ENCODE measurements at regions not wholly inside any gene's neighbourhood (a gene's known extent, or its start where the extent isn't known, plus 50 kb on each side); places are given as distances from the start of the nearest gene placed in this dataset.

DNA sequence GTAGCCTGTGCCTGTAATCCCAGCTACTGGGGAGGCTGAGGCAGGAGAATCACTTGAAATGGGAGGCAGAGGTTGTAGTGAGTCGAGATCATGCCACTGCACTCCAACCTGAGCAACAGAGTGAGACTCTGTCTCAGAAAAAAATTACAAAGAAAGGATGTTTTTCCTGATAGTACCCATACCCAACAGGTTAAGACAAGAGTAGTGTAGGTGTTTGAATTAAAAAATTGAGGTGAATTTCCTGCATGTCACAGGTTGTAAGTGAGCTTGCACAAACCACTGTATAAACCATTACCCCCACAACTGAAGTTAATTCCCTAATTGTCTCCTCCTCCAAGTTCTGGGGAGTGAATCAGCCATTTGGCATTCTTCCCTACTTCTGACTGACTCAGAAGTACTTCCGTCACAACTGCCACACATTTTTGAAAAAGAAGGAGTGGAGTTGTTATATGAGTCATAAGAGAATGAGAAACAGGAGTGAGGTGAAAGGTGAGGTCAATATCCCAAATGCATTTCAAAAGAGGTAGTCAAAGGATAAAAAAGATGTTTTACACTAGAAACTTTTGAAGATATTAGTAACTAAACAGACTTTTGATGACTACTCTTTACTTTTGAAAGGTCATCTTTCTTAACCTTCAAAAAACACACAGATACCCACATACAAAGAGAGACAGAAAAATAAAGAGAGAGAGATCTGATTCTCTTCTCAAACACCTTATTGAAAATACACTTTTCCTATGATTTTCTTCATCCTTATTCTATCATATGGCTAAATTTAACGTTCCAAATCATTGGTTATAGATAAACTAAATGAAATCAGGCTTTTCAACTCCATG lies 134.5 kb downstream of the BTC start (continued):
- TF ChIP-seq, protein P1, sequence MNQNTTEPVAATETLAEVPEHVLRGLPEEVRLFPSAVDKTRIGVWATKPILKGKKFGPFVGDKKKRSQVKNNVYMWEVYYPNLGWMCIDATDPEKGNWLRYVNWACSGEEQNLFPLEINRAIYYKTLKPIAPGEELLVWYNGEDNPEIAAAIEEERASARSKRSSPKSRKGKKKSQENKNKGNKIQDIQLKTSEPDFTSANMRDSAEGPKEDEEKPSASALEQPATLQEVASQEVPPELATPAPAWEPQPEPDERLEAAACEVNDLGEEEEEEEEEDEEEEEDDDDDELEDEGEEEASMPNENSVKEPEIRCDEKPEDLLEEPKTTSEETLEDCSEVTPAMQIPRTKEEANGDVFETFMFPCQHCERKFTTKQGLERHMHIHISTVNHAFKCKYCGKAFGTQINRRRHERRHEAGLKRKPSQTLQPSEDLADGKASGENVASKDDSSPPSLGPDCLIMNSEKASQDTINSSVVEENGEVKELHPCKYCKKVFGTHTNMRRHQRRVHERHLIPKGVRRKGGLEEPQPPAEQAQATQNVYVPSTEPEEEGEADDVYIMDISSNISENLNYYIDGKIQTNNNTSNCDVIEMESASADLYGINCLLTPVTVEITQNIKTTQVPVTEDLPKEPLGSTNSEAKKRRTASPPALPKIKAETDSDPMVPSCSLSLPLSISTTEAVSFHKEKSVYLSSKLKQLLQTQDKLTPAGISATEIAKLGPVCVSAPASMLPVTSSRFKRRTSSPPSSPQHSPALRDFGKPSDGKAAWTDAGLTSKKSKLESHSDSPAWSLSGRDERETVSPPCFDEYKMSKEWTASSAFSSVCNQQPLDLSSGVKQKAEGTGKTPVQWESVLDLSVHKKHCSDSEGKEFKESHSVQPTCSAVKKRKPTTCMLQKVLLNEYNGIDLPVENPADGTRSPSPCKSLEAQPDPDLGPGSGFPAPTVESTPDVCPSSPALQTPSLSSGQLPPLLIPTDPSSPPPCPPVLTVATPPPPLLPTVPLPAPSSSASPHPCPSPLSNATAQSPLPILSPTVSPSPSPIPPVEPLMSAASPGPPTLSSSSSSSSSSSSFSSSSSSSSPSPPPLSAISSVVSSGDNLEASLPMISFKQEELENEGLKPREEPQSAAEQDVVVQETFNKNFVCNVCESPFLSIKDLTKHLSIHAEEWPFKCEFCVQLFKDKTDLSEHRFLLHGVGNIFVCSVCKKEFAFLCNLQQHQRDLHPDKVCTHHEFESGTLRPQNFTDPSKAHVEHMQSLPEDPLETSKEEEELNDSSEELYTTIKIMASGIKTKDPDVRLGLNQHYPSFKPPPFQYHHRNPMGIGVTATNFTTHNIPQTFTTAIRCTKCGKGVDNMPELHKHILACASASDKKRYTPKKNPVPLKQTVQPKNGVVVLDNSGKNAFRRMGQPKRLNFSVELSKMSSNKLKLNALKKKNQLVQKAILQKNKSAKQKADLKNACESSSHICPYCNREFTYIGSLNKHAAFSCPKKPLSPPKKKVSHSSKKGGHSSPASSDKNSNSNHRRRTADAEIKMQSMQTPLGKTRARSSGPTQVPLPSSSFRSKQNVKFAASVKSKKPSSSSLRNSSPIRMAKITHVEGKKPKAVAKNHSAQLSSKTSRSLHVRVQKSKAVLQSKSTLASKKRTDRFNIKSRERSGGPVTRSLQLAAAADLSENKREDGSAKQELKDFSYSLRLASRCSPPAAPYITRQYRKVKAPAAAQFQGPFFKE (tag by site-specific recombination; IDR thresholded peaks at IDR 0.05; ENCODE audit: borderline replicate concordance): no peak
- TF ChIP-seq ZNF416 (tag by site-specific recombination; IDR thresholded peaks at IDR 0.05): no peak
- TF ChIP-seq ZEB2 (tag by site-specific recombination; IDR thresholded peaks at IDR 0.05): peak; percentile 55; the same call in 1 of the 2 replicates
- TF ChIP-seq, protein P2, sequence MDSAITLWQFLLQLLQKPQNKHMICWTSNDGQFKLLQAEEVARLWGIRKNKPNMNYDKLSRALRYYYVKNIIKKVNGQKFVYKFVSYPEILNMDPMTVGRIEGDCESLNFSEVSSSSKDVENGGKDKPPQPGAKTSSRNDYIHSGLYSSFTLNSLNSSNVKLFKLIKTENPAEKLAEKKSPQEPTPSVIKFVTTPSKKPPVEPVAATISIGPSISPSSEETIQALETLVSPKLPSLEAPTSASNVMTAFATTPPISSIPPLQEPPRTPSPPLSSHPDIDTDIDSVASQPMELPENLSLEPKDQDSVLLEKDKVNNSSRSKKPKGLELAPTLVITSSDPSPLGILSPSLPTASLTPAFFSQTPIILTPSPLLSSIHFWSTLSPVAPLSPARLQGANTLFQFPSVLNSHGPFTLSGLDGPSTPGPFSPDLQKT (IDR thresholded peaks at IDR 0.05; ENCODE audit: borderline replicate concordance, low read depth, low read length): no peak
- no peak for TF ChIP-seq ZNF350 (tag by site-specific recombination; IDR thresholded peaks at IDR 0.05)

DNA sequence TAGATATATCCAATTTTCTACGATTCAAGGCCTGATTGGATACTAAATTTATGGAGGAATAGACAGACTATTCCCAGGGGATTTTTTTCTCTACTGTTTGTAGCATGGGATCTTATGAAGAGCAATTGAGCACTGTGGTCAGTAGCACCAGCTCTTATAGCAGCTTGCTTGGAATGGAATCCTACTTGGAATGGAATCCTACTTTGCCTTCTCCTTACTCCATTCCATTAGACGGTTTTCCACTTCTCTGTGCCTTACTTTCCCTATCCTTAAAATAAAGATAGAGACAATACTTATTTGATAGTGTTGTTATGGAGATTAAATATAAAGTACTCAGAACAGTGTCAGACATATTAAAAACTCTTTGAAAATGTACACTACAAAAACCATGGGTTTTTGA lies 133.5 kb downstream of the BTC start:
- ChIA-PET CTCF (interaction anchor here (1.2 to 1.5 kb wide), 2 partner anchors 79 to 285 kb away, joined by 3 to 4 read pairs; no protein-coding TSS in a partner anchor), POLR2A (no interaction called here)
- TF ChIP-seq, protein P3, sequence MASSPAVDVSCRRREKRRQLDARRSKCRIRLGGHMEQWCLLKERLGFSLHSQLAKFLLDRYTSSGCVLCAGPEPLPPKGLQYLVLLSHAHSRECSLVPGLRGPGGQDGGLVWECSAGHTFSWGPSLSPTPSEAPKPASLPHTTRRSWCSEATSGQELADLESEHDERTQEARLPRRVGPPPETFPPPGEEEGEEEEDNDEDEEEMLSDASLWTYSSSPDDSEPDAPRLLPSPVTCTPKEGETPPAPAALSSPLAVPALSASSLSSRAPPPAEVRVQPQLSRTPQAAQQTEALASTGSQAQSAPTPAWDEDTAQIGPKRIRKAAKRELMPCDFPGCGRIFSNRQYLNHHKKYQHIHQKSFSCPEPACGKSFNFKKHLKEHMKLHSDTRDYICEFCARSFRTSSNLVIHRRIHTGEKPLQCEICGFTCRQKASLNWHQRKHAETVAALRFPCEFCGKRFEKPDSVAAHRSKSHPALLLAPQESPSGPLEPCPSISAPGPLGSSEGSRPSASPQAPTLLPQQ (tag by site-specific recombination; IDR thresholded peaks at IDR 0.05): no peak
- TF ChIP-seq, protein P4, sequence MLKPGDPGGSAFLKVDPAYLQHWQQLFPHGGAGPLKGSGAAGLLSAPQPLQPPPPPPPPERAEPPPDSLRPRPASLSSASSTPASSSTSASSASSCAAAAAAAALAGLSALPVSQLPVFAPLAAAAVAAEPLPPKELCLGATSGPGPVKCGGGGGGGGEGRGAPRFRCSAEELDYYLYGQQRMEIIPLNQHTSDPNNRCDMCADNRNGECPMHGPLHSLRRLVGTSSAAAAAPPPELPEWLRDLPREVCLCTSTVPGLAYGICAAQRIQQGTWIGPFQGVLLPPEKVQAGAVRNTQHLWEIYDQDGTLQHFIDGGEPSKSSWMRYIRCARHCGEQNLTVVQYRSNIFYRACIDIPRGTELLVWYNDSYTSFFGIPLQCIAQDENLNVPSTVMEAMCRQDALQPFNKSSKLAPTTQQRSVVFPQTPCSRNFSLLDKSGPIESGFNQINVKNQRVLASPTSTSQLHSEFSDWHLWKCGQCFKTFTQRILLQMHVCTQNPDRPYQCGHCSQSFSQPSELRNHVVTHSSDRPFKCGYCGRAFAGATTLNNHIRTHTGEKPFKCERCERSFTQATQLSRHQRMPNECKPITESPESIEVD (tag by site-specific recombination; IDR thresholded peaks at IDR 0.05): no peak
- TF ChIP-seq ZNF146 (tag by site-specific recombination; IDR thresholded peaks at IDR 0.05): no peak
- TF ChIP-seq ZNF121 (tag by site-specific recombination; IDR thresholded peaks at IDR 0.05): no peak
- TF ChIP-seq BCL11B (tag by site-specific recombination; IDR thresholded peaks at IDR 0.05; ENCODE audit: low read depth): no peak
- TF ChIP-seq, protein P5, sequence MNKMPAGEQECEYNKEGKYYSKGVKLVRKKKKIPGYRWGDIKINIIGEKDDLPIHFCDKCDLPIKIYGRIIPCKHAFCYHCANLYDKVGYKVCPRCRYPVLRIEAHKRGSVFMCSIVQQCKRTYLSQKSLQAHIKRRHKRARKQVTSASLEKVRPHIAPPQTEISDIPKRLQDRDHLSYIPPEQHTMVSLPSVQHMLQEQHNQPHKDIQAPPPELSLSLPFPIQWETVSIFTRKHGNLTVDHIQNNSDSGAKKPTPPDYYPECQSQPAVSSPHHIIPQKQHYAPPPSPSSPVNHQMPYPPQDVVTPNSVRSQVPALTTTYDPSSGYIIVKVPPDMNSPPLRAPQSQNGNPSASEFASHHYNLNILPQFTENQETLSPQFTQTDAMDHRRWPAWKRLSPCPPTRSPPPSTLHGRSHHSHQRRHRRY (tag by site-specific recombination; IDR thresholded peaks at IDR 0.05): no peak
- no peak for TF ChIP-seq ZNF404 (tag by site-specific recombination; IDR thresholded peaks at IDR 0.05)
- TF ChIP-seq ZNF2 (tag by site-specific recombination; IDR thresholded peaks at IDR 0.05): no peak
- TF ChIP-seq GLI2 (tag by site-specific recombination; IDR thresholded peaks at IDR 0.05; ENCODE audit: borderline replicate concordance, low read depth): no peak
- no peak for TF ChIP-seq ZNF785 (tag by site-specific recombination; IDR thresholded peaks at IDR 0.05)
- no peak for TF ChIP-seq ZNF521 (tag by site-specific recombination; IDR thresholded peaks at IDR 0.05)
- TF ChIP-seq OSR2 (tag by site-specific recombination; IDR thresholded peaks at IDR 0.05): no peak
- TF ChIP-seq ZNF23 (tag by site-specific recombination; IDR thresholded peaks at IDR 0.05; ENCODE audit: borderline replicate concordance): no peak
- TF ChIP-seq GLIS2 (tag by site-specific recombination; IDR thresholded peaks at IDR 0.05): no peak
- no peaks in the 10 kb centered on the region for H3K36me3 ChIP-seq (ENCODE audit: control insufficient read depth in 2 of 2, insufficient read depth in 1 of 2, low read length in 2 of 2)
- H3K4me1 ChIP-seq (ENCODE audit: control insufficient read depth, insufficient read depth, low read length): no peaks in the 10 kb centered on the region
- H3K27ac ChIP-seq (ENCODE audit: extremely low read depth, low read depth, low read length): no peak overlapping the region
- no peaks in the 10 kb centered on the region for H3K9me3 ChIP-seq (ENCODE audit: control insufficient read depth, insufficient read depth, low read depth, low read length)
- no peak overlapping the region for H3K4me3 ChIP-seq (ENCODE audit: low read depth, low read length)
